PC-9 (cell line): ENCODE measurements at regions not wholly inside any gene's neighbourhood (a gene's known extent, or its start where the extent isn't known, plus 50 kb on each side); places are given as distances from the start of the nearest gene placed in this dataset.

Experiments
- EZH2 ChIP-seq: fragments of 200-600 bp; sonication (generic); IDR thresholded peaks from 2 replicates; pipeline ENCODE4 v1.8.0; 2017; ENCODE audit warnings: antibody characterized with exemption, low read depth
- TF ChIP-seq, protein P1 (sequence below): fragments of 200-600 bp; sonication (generic); conservative IDR thresholded peaks from 2 replicates; pipeline ENCODE4 v1.6.1; 2017; ENCODE audit warnings: mixed run types, antibody characterized with exemption, mild to moderate bottlenecking, moderate library complexity

DNA sequence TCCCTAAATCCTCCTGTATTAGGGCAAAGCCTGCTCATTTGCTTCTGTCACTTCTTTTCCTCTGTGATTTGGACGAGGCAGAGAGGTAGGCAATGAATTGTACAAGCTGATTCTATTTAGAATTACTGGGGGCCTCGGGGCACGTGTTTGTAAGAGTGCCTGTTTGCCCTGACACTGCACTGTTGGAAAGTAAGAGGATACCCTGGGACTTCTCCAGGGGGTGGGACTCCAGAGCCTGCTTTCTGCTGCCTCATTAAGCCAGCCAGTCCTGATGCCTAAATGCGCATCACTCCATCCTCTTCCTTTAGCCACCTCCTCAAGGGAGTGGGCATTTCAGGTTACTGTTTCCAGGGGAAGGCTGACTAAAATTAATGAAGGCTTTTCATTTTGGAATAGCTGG, 134.3 kb downstream of the TDRD15 start:
- TF ChIP-seq, protein P1, sequence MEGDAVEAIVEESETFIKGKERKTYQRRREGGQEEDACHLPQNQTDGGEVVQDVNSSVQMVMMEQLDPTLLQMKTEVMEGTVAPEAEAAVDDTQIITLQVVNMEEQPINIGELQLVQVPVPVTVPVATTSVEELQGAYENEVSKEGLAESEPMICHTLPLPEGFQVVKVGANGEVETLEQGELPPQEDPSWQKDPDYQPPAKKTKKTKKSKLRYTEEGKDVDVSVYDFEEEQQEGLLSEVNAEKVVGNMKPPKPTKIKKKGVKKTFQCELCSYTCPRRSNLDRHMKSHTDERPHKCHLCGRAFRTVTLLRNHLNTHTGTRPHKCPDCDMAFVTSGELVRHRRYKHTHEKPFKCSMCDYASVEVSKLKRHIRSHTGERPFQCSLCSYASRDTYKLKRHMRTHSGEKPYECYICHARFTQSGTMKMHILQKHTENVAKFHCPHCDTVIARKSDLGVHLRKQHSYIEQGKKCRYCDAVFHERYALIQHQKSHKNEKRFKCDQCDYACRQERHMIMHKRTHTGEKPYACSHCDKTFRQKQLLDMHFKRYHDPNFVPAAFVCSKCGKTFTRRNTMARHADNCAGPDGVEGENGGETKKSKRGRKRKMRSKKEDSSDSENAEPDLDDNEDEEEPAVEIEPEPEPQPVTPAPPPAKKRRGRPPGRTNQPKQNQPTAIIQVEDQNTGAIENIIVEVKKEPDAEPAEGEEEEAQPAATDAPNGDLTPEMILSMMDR, result no peak
- TF ChIP-seq EZH2, result no peak
